ENCODE measurements at regions not wholly inside any gene's neighbourhood (a gene's known extent, or its start where the extent isn't known, plus 50 kb on each side); places are given as distances from the start of the nearest gene placed in this dataset.
"Not testable (repeated sequence)": the region's sequence is repeated elsewhere in the genome, so short reads cannot be mapped to it uniquely, and the experiment has no call there.

DNA sequence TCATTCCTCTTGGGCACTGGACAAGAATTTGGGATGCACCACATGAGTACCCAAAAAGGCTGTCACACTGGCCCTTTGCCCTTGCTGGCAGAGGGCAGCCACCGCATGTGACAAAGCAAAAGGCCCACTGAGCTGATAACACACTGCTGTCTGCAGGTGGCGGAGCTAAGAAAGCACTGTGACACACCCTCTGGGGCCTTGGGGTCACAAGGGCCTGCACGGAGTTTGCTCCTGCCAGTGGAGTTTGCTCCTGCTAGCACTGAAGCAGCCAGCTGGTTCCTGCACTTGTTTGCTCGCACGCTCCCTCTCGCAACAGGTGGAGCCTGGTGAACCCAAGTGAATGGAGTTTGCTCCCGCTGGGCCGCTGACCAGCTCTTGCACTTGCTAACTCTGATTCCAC lies 132.6 kb downstream of the LCA5 start:
- H3K27ac ChIP-seq, result no peak overlapping the region
- no peak for TF ChIP-seq ZFX (IDR thresholded peaks at IDR 0.05; ENCODE audit: borderline replicate concordance)
- TF ChIP-seq CTCF (IDR thresholded peaks at IDR 0.05), result no peak

DNA sequence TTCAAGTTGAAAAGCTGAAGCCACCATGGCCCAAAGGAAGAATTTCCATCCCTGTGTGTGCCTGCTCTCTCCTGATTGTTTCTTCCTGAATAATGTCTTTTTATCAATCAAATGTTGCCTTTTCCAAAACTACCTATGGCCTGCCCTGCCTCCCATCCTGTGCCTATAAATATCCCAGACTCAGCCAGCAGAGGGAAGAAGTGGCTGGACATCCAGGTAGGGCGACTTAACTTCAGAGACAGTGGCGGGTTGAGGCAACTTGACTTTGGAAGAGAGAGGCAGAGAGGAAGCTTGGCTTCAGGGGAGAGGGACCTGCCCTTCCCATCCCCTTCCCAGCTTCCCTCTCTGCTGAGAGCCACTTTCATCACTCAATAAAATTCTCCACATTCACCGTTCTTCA lies 133.0 kb downstream of the LCA5 start:
- no peak for TF ChIP-seq ZFX (IDR thresholded peaks at IDR 0.05; ENCODE audit: borderline replicate concordance)
- no peak for TF ChIP-seq CTCF (IDR thresholded peaks at IDR 0.05)
- H3K27ac ChIP-seq, result no peak overlapping the region

GRCh38 chr6:79403563-79403962 lies 133.7 kb downstream of the LCA5 start:
- TF ChIP-seq CTCF (IDR thresholded peaks at IDR 0.05), result no peak
- no peak for TF ChIP-seq ZFX (IDR thresholded peaks at IDR 0.05; ENCODE audit: borderline replicate concordance)
- H3K27ac ChIP-seq, result no peak overlapping the region

DNA sequence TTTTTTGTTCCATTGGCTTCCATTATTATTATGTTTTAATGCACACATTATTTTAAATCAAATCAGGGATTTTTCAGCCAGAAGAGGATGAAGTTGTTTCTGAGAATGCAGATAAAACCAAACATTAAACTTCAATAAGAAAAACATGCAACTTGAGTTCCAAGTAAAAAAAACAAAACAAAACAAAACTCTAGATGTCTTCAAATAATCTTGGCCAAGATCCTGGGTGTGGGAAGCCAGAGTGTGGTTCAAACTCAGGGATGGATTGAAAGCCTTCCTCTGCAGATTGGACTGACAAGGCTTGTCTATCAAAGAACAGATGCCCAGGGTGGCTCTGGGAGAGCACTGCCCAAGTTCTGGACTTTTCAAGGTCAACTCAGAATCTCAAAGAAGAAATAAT lies 134.1 kb downstream of the LCA5 start:
- H3K27ac ChIP-seq, result no peak overlapping the region
- TF ChIP-seq CTCF (IDR thresholded peaks at IDR 0.05) (no peak), ZFX (IDR thresholded peaks at IDR 0.05; ENCODE audit: borderline replicate concordance) (no peak)

DNA sequence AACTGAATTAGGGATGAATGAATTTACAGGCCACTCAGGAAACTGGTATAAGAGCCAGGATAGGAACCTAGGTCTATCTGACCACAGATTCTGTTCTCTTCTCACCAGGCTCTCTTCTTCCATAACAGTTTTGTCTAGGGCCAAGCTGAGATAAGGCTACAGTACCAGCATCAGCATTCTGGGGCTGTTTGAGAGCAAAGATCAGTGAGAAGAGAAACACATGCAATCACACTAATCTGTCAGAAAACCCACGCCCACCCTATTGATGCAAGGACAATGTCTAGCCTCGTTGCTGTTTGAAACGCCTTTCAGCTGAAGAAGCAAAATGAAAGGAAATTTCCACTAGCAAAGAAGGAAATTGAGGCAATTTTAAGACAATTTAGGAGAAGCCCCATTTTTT lies 137.7 kb downstream of the LCA5 start:
- TF ChIP-seq ZFX (IDR thresholded peaks at IDR 0.05; ENCODE audit: borderline replicate concordance), result no peak
- TF ChIP-seq CTCF (IDR thresholded peaks at IDR 0.05), result no peak
- H3K27ac ChIP-seq, result no peak overlapping the region

DNA sequence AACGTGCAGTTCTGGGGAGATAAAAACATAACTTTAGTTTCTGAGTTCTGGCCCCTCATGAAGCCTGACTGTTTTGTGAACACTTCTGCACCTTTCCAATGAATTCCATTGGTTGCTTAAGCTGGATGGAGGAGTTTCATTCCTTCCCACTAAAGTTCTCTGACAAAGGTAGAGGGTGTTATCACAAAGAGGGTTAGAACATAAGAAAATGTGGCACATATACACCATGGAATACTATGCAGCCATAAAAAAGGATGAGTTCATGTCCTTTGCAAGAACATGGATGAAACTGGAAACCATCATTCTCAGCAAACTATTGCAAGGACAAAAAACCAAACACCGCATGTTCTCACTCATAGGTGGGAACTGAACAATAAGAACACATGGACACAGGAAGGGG lies 138.6 kb downstream of the LCA5 start:
- H3K27ac ChIP-seq, result not testable (repeated sequence)

DNA sequence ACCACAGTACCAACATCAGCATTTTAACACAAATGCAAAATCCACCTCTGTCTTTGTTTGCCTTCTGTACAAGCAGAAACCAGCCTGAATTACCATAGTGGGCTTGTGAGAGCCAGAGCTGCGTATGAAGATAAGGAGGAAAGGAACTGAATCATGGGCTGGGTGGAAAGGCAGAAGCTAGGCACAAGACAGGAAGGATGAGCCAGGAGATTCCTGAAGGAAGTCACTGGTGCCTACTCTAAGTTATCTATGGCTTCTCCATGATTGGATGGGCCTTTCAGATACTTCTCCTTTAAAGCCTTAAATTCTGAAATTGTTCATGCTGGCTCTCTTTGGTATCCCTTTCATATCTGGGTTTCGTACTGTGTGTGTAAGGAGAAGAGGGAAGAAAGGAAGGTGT lies 140.6 kb downstream of the LCA5 start:
- TF ChIP-seq CTCF (IDR thresholded peaks at IDR 0.05), result no peak
- no peak for TF ChIP-seq ZFX (IDR thresholded peaks at IDR 0.05; ENCODE audit: borderline replicate concordance)

GRCh38 chr6:79394690-79395089 lies 142.5 kb downstream of the LCA5 start:
- TF ChIP-seq ZFX (IDR thresholded peaks at IDR 0.05; ENCODE audit: borderline replicate concordance) (no peak), CTCF (IDR thresholded peaks at IDR 0.05) (no peak)
- no peak overlapping the region for H3K27ac ChIP-seq

More for the DNA sequence above, 140.6 kb downstream of the LCA5 start:
- H3K27ac ChIP-seq, result no peak overlapping the region

Measured in 22Rv1 (cell line).